ENCODE measurements at regions not wholly inside any gene's neighbourhood (a gene's known extent, or its start where the extent isn't known, plus 50 kb on each side); places are given as distances from the start of the nearest gene placed in this dataset.

- DNase-seq, result no peak
Observed at GRCh38 chr13:76651286-76651685, 234.9 kb downstream of the KCTD12 start.

GRCh38 chr13:76647550-76647949 is 238.7 kb downstream of the KCTD12 start:
- no peak for DNase-seq

- no peak for DNase-seq
Observed at GRCh38 chr13:76646946-76647345, 239.3 kb downstream of the KCTD12 start.

- no peak for DNase-seq
Observed at GRCh38 chr13:76645632-76646031, 240.6 kb downstream of the KCTD12 start.

GRCh38 chr13:76644906-76645305 is 241.3 kb downstream of the KCTD12 start:
- DNase-seq, result no peak

GRCh38 chr13:76643596-76643995 is 242.6 kb downstream of the KCTD12 start:
- no peak for DNase-seq

GRCh38 chr13:76641056-76641455 is 245.1 kb downstream of the KCTD12 start:
- DNase-seq, result no peak

GRCh38 chr13:76638882-76639281 is 247.3 kb downstream of the KCTD12 start:
- no peak for DNase-seq

GRCh38 chr13:76638181-76638580 is 248.0 kb downstream of the KCTD12 start:
- no peak for DNase-seq

- DNase-seq, result no peak
Observed at GRCh38 chr13:76637641-76638141, 248.5 kb downstream of the KCTD12 start.

- DNase-seq, result no peak
Observed at GRCh38 chr13:76636829-76637228, 249.4 kb downstream of the KCTD12 start.

GRCh38 chr13:76635232-76636230 is 250.7 kb downstream of the KCTD12 start:
- DNase-seq, result no peak

GRCh38 chr13:76634431-76635191 is 251.6 kb downstream of the KCTD12 start:
- no peak for DNase-seq

GRCh38 chr13:76632401-76633044 is 253.7 kb downstream of the KCTD12 start:
- no peak for DNase-seq

- DNase-seq, result no peak
Observed at GRCh38 chr13:76630629-76631230, 255.5 kb downstream of the KCTD12 start.

GRCh38 chr13:76622315-76623040 is 263.7 kb downstream of the KCTD12 start:
- no peak for DNase-seq

- no peak for DNase-seq
Observed at GRCh38 chr13:76621705-76622104, 264.5 kb downstream of the KCTD12 start.

- no peak for DNase-seq
Observed at GRCh38 chr13:76620036-76620435, 266.2 kb downstream of the KCTD12 start.

- DNase-seq, result no peak
Observed at GRCh38 chr13:76619631-76620030, 266.6 kb downstream of the KCTD12 start.

GRCh38 chr13:76610819-76611415 is 275.3 kb downstream of the KCTD12 start:
- no peak for DNase-seq

- DNase-seq, result no peak
Observed at GRCh38 chr13:76609643-76610042, 276.6 kb downstream of the KCTD12 start.

- no peak for DNase-seq
Observed at GRCh38 chr13:76607866-76608265, 278.3 kb downstream of the KCTD12 start.

Data from GOT3 (cell line).